ENCODE measurements at regions not wholly inside any gene's neighbourhood (a gene's known extent, or its start where the extent isn't known, plus 50 kb on each side); places are given as distances from the start of the nearest gene placed in this dataset.

DNA sequence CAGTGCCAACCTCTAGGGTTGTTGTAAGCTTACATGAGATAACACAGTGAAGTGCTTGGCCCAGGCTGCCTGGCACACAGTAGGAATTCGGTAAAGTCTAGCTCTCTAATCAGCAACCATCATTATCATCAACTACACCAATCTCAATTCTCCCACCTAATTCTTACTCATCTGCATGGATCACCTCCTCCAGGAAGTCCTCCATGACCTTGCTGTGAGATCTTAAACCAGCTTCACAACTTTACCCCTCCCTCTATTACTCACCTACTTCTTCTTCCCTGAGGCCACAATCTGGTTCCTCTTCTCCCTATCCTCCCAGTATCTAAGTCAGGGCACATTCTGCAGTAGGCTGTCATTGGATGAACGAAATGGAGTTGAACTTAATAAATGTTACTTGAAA lies 67.3 kb downstream of the GSC start:
- intact Hi-C loops (cut with DNase I), result no loop called here
- Histone ChIP-seq H3K4me3 (no peak overlapping the region), H3K9me3 (no peaks in the 10 kb centered on the region), H3K36me3 (no peaks in the 10 kb centered on the region), H3K4me1 (no peaks in the 10 kb centered on the region), H3K27ac (no peak overlapping the region), H3K27me3 (no peaks in the 10 kb centered on the region)
- no peak for DNase-seq
- TF ChIP-seq POLR2A (IDR thresholded peaks at IDR 0.05) (no peak), EP300 (IDR thresholded peaks at IDR 0.05) (no peak), POLR2AphosphoS5 (IDR thresholded peaks at IDR 0.05) (no peak)
- TF ChIP-seq, protein P1, sequence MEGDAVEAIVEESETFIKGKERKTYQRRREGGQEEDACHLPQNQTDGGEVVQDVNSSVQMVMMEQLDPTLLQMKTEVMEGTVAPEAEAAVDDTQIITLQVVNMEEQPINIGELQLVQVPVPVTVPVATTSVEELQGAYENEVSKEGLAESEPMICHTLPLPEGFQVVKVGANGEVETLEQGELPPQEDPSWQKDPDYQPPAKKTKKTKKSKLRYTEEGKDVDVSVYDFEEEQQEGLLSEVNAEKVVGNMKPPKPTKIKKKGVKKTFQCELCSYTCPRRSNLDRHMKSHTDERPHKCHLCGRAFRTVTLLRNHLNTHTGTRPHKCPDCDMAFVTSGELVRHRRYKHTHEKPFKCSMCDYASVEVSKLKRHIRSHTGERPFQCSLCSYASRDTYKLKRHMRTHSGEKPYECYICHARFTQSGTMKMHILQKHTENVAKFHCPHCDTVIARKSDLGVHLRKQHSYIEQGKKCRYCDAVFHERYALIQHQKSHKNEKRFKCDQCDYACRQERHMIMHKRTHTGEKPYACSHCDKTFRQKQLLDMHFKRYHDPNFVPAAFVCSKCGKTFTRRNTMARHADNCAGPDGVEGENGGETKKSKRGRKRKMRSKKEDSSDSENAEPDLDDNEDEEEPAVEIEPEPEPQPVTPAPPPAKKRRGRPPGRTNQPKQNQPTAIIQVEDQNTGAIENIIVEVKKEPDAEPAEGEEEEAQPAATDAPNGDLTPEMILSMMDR (IDR thresholded peaks at IDR 0.05), result no peak
- 84 to 88% methylated on average over 2 of the region's 2 CpGs for WGBS, 2 donors

DNA sequence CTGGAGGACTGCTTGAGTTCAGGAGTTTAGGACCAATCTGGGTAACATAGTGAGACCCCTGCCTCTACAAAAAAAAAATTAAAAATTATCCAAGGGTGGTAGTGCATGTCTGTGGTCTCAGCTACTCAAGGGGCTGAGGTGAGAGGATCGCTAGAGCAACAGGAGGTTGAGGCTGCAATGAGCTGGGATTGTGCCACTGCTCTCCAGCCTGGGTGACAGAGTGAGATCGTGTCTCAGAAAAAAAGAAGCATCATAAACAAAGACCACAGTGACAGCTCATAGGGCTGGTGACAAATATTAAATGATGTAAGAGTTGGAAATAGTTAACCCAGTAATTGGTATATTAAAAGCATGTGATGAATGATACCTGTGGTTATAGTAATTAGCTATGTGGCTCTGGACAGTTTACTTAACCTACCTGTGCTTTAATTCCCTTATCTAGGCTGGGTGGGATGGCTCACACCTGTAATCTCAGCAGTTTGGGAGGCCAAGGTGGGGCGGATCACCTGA lies 68.0 kb downstream of the GSC start:
- Histone ChIP-seq H3K9me3 (no peaks in the 10 kb centered on the region), H3K27me3 (no peaks in the 10 kb centered on the region), H3K4me3 (no peak overlapping the region), H3K36me3 (no peaks in the 10 kb centered on the region), H3K27ac (no peak overlapping the region), H3K4me1 (no peaks in the 10 kb centered on the region)
- 67 to 73% methylated on average over 3 of the region's 3 CpGs for WGBS, 2 donors
- TF ChIP-seq POLR2A (IDR thresholded peaks at IDR 0.05), result no peak
- TF ChIP-seq, protein P1 (IDR thresholded peaks at IDR 0.05), result no peak
- no peak for TF ChIP-seq POLR2AphosphoS5 (IDR thresholded peaks at IDR 0.05)
- no peak for TF ChIP-seq EP300 (IDR thresholded peaks at IDR 0.05)
- DNase-seq, result no peak
- intact Hi-C loops (cut with DNase I), result no loop called here

DNA sequence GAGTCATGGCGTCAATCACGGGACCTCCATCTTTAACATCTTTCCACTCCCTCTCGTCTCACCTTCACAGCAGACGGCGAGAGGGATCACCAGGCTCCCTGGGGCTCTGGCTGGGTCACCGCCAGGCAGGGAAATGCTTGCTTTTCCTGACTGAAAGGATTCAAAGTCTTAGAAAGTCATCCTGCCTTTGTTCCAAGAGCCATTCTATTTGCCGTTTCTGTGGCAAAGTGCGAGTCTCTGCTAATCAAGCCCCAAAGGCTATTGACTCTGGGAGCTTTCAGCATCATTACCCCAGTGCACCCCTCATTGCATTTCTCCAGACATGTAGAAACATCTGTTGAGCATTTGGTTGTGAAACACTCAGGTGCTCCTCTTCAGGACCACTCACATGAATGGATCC lies 69.6 kb downstream of the GSC start:
- intact Hi-C loops (cut with DNase I), result no loop called here

DNA sequence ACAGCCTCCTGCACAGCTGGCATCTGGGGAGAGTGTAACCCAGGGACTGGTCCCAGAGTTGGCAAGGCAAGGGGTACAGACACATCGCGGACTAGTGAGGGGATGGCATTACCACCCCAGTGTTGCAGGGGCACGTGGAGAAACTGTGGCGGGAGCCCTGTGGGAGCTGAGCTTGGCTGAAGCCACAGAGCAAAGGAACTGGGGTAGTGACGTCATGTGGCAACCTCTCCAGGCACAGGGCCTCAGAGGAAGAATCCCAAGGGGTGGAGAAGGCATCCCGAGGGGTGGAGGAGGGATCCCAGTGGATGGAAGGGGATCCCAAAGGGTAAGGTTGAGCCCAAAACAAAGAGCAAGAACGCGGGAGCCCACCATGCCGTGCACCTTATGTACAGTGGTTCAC lies 70.1 kb downstream of the GSC start:
- Histone ChIP-seq H3K36me3 (no peaks in the 10 kb centered on the region), H3K9me3 (no peaks in the 10 kb centered on the region), H3K27ac (no peak overlapping the region), H3K4me3 (no peak overlapping the region), H3K4me1 (no peaks in the 10 kb centered on the region), H3K27me3 (no peaks in the 10 kb centered on the region)
- TF ChIP-seq EP300 (IDR thresholded peaks at IDR 0.05), result no peak
- TF ChIP-seq POLR2A (IDR thresholded peaks at IDR 0.05), result no peak
- TF ChIP-seq POLR2AphosphoS5 (IDR thresholded peaks at IDR 0.05), result no peak
- TF ChIP-seq, protein P1 (IDR thresholded peaks at IDR 0.05), result no peak
- no peak for DNase-seq
- intact Hi-C loops (cut with DNase I), result no loop called here
- WGBS, 2 donors, result 52 to 58% methylated on average over 9 of the region's 9 CpGs

More for the DNA sequence above, 69.6 kb downstream of the GSC start:
- Histone ChIP-seq H3K36me3 (no peaks in the 10 kb centered on the region), H3K4me1 (no peaks in the 10 kb centered on the region), H3K9me3 (no peaks in the 10 kb centered on the region), H3K27me3 (no peaks in the 10 kb centered on the region), H3K27ac (no peak overlapping the region), H3K4me3 (no peak overlapping the region)
- DNase-seq, result no peak
- TF ChIP-seq POLR2A (IDR thresholded peaks at IDR 0.05) (no peak), EP300 (IDR thresholded peaks at IDR 0.05) (no peak), POLR2AphosphoS5 (IDR thresholded peaks at IDR 0.05) (no peak)
- TF ChIP-seq, protein P1 (IDR thresholded peaks at IDR 0.05), result no peak
- 62 to 68% methylated on average over 8 of the region's 8 CpGs for WGBS, 2 donors
